Endothelial cell of umbilical vein (primary cell): ENCODE measurements at regions not wholly inside any gene's neighbourhood (a gene's known extent, or its start where the extent isn't known, plus 50 kb on each side); places are given as distances from the start of the nearest gene placed in this dataset.

Experiments used
- BruUV-seq: library from RNA; stranded (reverse); fragments of 400-500 nt; replicated peaks from 2 replicates; lab custom pipeline; 2021; lab: Mats Ljungman, UMichigan
- CTCF ChIA-PET: fragments of 300-600, 350-600 bp; sonication (Branson Sonifier 250); formaldehyde crosslinking; loops from one replicate; lab custom pipeline; 2021; ENCODE audit warnings: antibody characterized with exemption, inconsistent platforms; lab: Charles Lee
- POLR2A ChIA-PET: fragments of 300-600, 350-600 bp; sonication (Branson Sonifier 250); formaldehyde crosslinking; loops from one replicate; lab custom pipeline; 2021; ENCODE audit warnings: antibody characterized with exemption, inconsistent platforms; lab: Charles Lee
- DNase-seq: peaks from one replicate; pipeline ENCODE4 v3.0.0-alpha.2; 2011; ENCODE audit warnings: low read depth, low spot score
- FAIRE-seq: peaks from 2 replicates; lab custom pipeline; 2011; peaks lifted over from hg19 to GRCh38; lab: Jason Lieb, UNC
- H2AFZ ChIP-seq: 2 replicates; pipeline ENCODE4 v1.6.0; 2012; ENCODE audit warnings: low read depth, low read length, control low read depth, inconsistent platforms
- H3K27ac ChIP-seq: 2 replicates; pipeline ENCODE4 v1.5.1; 2011; ENCODE audit warnings: low read depth, mild to moderate bottlenecking, control low read depth, low read length, moderate library complexity; ENCODE audit not compliant: insufficient read depth
- H3K27me3 ChIP-seq, 2 experiments: 2 replicates each; pipeline versions ENCODE4 v1.6.0 to v1.6.1; 2011; ENCODE audit warnings: low read length in 2 of 2, mixed read lengths in 1 of 2; ENCODE audit not compliant: control insufficient read depth in 2 of 2, insufficient read depth in 2 of 2
- H3K36me3 ChIP-seq, 2 experiments: 2 replicates in 1 of 2; 3 replicates in 1 of 2; pipeline ENCODE4 v1.5.1; 2011; ENCODE audit warnings: low read length in 2 of 2, mild to moderate bottlenecking in 1 of 2, moderate library complexity in 1 of 2; ENCODE audit not compliant: control insufficient read depth in 2 of 2, insufficient read depth in 2 of 2; ENCODE audit errors: extremely low read depth in 1 of 2
- H3K4me1 ChIP-seq: 3 replicates; pipeline ENCODE4 v1.5.1; 2011; ENCODE audit warnings: mild to moderate bottlenecking, low read length; ENCODE audit not compliant: control insufficient read depth, insufficient read depth; ENCODE audit errors: extremely low read depth
- H3K4me2 ChIP-seq: 2 replicates; pipeline ENCODE4 v1.6.1; 2011; ENCODE audit warnings: low read length, control low read depth, mixed read lengths; ENCODE audit not compliant: insufficient read depth
- H3K4me3 ChIP-seq, 3 experiments: fragments of 200-600 bp in 1 of 3; sonication (generic), shearing (Covaris generic) in 1 of 3; replicated peaks in 1 of 3; 2 replicates each; pipeline ENCODE4 v1.5.1; 2011 to 2016; ENCODE audit warnings: control low read depth in 3 of 3, low read length in 3 of 3, mild to moderate bottlenecking in 2 of 3, inconsistent platforms in 1 of 3, low read depth in 1 of 3, moderate library complexity in 1 of 3; ENCODE audit not compliant: insufficient read depth in 1 of 3
- H3K79me2 ChIP-seq: 2 replicates; pipeline ENCODE4 v1.6.0; 2012; ENCODE audit warnings: low read length, inconsistent platforms; ENCODE audit not compliant: control insufficient read depth, insufficient read depth
- H3K9ac ChIP-seq: replicated peaks from 2 replicates; pipeline ENCODE3; 2011; ENCODE audit warnings: low read length, control low read depth; ENCODE audit not compliant: insufficient read depth; ENCODE audit errors: extremely low read depth
- H3K9me1 ChIP-seq: replicated peaks from 3 replicates; pipeline ENCODE4 v1.6.0; 2011; ENCODE audit warnings: mild to moderate bottlenecking, low read length; ENCODE audit not compliant: control insufficient read depth, insufficient read depth; ENCODE audit errors: extremely low read depth
- H3K9me3 ChIP-seq: replicated peaks from 2 replicates; pipeline ENCODE4 v1.5.1; 2012; ENCODE audit warnings: low read length, inconsistent platforms; ENCODE audit not compliant: control insufficient read depth, insufficient read depth
- H4K20me1 ChIP-seq: replicated peaks from 2 replicates; pipeline ENCODE3; 2011; ENCODE audit warnings: mild to moderate bottlenecking, low read length; ENCODE audit not compliant: control insufficient read depth, insufficient read depth; ENCODE audit errors: extremely low read depth
- CTCF ChIP-seq, 2 donors: IDR thresholded peaks; 1 replicate in 1 of 2; 2 replicates in 1 of 2; pipeline ENCODE4 v1.5.1; 2011; ENCODE audit warnings: low read length in 2 of 2, mild to moderate bottlenecking in 2 of 2, moderate library complexity in 2 of 2, control low read depth in 1 of 2, inconsistent platforms in 1 of 2, low read depth in 1 of 2; ENCODE audit not compliant: insufficient read depth in 1 of 2; ENCODE audit errors: extremely low read depth in 1 of 2
- EZH2 ChIP-seq: IDR thresholded peaks from 2 replicates; pipeline ENCODE4 v1.6.1; 2012; ENCODE audit warnings: borderline replicate concordance, low read depth, mild to moderate bottlenecking, moderate library complexity, low read length, inconsistent platforms; ENCODE audit not compliant: severe bottlenecking
- FOS ChIP-seq: IDR thresholded peaks from 2 replicates; pipeline ENCODE4 v1.6.1; 2011; ENCODE audit warnings: mild to moderate bottlenecking, low read length, moderate library complexity, borderline replicate concordance; ENCODE audit not compliant: insufficient read depth
- GATA2 ChIP-seq: IDR thresholded peaks from 2 replicates; pipeline ENCODE4 v1.7.0; 2011; ENCODE audit warnings: low read depth, mild to moderate bottlenecking, moderate library complexity, mixed read lengths, low read length; ENCODE audit not compliant: insufficient read length, insufficient read depth
- JUN ChIP-seq: IDR thresholded peaks from 2 replicates; pipeline ENCODE4 v1.6.1; 2011; ENCODE audit warnings: borderline replicate concordance, low read depth; ENCODE audit not compliant: insufficient read length, insufficient read depth
- MYC ChIP-seq: IDR thresholded peaks from one replicate; pipeline ENCODE4 v1.6.1; 2011; ENCODE audit warnings: mild to moderate bottlenecking, low read depth, low read length
- POLR2A ChIP-seq: IDR thresholded peaks from 2 replicates; pipeline ENCODE4 v1.6.1; 2012; ENCODE audit warnings: low read depth, mild to moderate bottlenecking, control low read depth, low read length
- POLR2AphosphoS5 ChIP-seq: IDR thresholded peaks from 2 replicates; pipeline ENCODE4 v1.6.1; 2012; ENCODE audit warnings: low read depth, mild to moderate bottlenecking, control low read depth, low read length, moderate library complexity; ENCODE audit not compliant: insufficient read depth
- dilution Hi-C: fragments of 300-500 bp; cut with MboI; formaldehyde crosslinking; loops from one replicate; pipeline ENCODE4 v1.15.0; 2019; ENCODE audit warnings: low sequenced_read_pairs; ENCODE audit not compliant: extremely low pct_ligation_motif_present
- intact Hi-C: fragments of 100-400 bp; cut with micrococcal nuclease; formaldehyde crosslinking; loops from one replicate; pipeline ENCODE4 v1.10.0; 2022
- TF ChIP-seq, protein P1 (sequence below): IDR thresholded peaks from 2 replicates; pipeline ENCODE4 v1.6.1; 2011; ENCODE audit not compliant: insufficient read depth, insufficient read length

DNA sequence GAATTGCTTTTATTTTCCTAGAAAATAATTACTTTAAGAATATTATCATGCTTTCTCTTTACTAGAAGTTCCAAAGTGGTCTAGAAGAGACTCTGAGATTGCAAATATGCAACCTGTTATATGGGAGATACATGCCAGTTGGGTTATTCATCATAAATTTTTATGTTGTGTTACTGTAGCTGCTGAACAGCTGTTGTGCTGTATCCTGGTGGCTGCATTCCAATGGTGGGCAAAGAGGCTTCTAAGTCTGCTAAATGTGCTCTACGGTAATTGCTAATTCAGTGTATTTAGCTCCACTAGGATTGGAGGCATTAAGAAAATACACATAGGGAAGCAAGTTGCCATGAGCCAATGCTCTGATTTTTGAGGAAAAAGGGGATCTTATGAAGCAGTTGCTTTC is 409.0 kb downstream of the TUSC7 start:
- POLR2A ChIA-PET = no interaction called here

More for the DNA sequence above, 409.0 kb downstream of the TUSC7 start:
- Histone ChIP-seq H2AFZ (no peak overlapping the region), H3K27me3 (no peaks in the 10 kb centered on the region), H3K27ac (no peak overlapping the region), H3K9me3 (no peaks in the 10 kb centered on the region), H3K4me3 (no peak overlapping the region), H3K36me3 (no peaks in the 10 kb centered on the region), H4K20me1 (no peaks in the 10 kb centered on the region), H3K9ac (no peak overlapping the region), H3K4me2 (no peak overlapping the region), H3K9me1 (no peaks in the 10 kb centered on the region), H3K79me2 (no peaks in the 10 kb centered on the region), H3K4me1 (no peaks in the 10 kb centered on the region)
- DNase-seq (no peak), FAIRE-seq (no peak)
- TF ChIP-seq POLR2A = no peak
- TF ChIP-seq CTCF (IDR thresholded peaks at IDR 0.05; ENCODE audit: extremely low read depth in 1 of 2, insufficient read depth in 1 of 2, low read depth in 1 of 2, low read length in 2 of 2) = no peak
- TF ChIP-seq, protein P1, sequence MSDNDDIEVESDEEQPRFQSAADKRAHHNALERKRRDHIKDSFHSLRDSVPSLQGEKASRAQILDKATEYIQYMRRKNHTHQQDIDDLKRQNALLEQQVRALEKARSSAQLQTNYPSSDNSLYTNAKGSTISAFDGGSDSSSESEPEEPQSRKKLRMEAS = no peak
- no peak for TF ChIP-seq JUN
- no peak for TF ChIP-seq MYC
- no peak for TF ChIP-seq POLR2AphosphoS5
- TF ChIP-seq GATA2 = no peak
- no peak for TF ChIP-seq FOS
- TF ChIP-seq EZH2 = no peak
- intact Hi-C loops = no loop called here
- no TSS peak for BruUV-seq
- dilution Hi-C loops = no loop called here
- CTCF ChIA-PET = no interaction called here
